ENCODE measurements at regions not wholly inside any gene's neighbourhood (a gene's known extent, or its start where the extent isn't known, plus 50 kb on each side); places are given as distances from the start of the nearest gene placed in this dataset.

DNA sequence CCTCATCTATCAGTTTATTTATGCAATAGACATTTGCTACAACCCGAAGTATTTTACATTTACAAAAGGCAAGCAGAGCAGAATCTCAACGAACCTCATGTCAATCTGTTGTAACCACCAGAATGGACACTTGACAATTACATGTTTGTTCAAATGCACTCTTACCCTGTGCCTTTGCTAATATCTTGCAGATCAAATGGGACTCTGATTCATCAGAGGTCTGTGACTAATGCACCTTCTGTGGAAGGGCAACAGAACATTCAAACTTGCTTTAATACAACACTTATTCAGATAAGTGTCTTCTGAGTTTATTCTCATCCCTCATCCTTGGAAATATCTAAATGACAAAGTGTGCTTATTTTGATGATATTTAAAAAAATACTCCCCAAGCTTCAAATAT is 644.7 kb upstream of the PCDH10 start:
- ATAC-seq (no peak), FAIRE-seq (no peak), DNase-seq (ENCODE audit: low spot score) (no peak)
- no peaks in the 10 kb centered on the region for H4K20me1 ChIP-seq (ENCODE audit: insufficient read depth, low read length)
- no peak for TF ChIP-seq MZF1 (CRISPR knock-in tag; IDR thresholded peaks at IDR 0.05; ENCODE audit: borderline replicate concordance)
- TF ChIP-seq ZNF703 (CRISPR knock-in tag; IDR thresholded peaks at IDR 0.05; ENCODE audit: borderline replicate concordance) = no peak
- no peak for TF ChIP-seq MAFF (IDR thresholded peaks at IDR 0.05; ENCODE audit: low read depth, low read length)
- TF ChIP-seq, protein P1, sequence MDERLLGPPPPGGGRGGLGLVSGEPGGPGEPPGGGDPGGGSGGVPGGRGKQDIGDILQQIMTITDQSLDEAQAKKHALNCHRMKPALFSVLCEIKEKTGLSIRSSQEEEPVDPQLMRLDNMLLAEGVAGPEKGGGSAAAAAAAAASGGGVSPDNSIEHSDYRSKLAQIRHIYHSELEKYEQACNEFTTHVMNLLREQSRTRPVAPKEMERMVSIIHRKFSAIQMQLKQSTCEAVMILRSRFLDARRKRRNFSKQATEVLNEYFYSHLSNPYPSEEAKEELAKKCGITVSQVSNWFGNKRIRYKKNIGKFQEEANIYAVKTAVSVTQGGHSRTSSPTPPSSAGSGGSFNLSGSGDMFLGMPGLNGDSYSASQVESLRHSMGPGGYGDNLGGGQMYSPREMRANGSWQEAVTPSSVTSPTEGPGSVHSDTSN (CRISPR knock-in tag; IDR thresholded peaks at IDR 0.05) = no peak
- TF ChIP-seq, protein P2, sequence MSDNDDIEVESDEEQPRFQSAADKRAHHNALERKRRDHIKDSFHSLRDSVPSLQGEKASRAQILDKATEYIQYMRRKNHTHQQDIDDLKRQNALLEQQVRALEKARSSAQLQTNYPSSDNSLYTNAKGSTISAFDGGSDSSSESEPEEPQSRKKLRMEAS (IDR thresholded peaks at IDR 0.05) = no peak
- TF ChIP-seq RORA (CRISPR knock-in tag; IDR thresholded peaks at IDR 0.05) = no peak
- TF ChIP-seq PLSCR1 (CRISPR knock-in tag; IDR thresholded peaks at IDR 0.05; ENCODE audit: borderline replicate concordance) = no peak
- no peak for TF ChIP-seq CENPT (CRISPR knock-in tag; IDR thresholded peaks at IDR 0.05; ENCODE audit: low read depth)
- TF ChIP-seq ZNF367 (CRISPR knock-in tag; IDR thresholded peaks at IDR 0.05; ENCODE audit: borderline replicate concordance) = no peak
- no peak for TF ChIP-seq ZNF572 (CRISPR knock-in tag; IDR thresholded peaks at IDR 0.05)
- TF ChIP-seq ZNF510 (CRISPR knock-in tag; IDR thresholded peaks at IDR 0.05; ENCODE audit: low read depth) = no peak
- TF ChIP-seq ATF1 (CRISPR knock-in tag; IDR thresholded peaks at IDR 0.05) = no peak
- H3K27ac ChIP-seq (ENCODE audit: extremely low read length, insufficient read depth, low read length) = no peak overlapping the region
- POLR2A ChIA-PET = no interaction called here
- H3K4me1 ChIP-seq (ENCODE audit: insufficient read depth, low read length) = no peaks in the 10 kb centered on the region
- no peaks in the 10 kb centered on the region for H3K36me3 ChIP-seq (replicated peaks in 1 of 2; ENCODE audit: control insufficient read depth in 1 of 2, insufficient read depth in 2 of 2, low read length in 2 of 2)
- CTCF ChIA-PET (ENCODE audit: low intra/inter-chr PET ratio, low total read pairs) = no interaction called here
- intact Hi-C loops (cut with micrococcal nuclease; ENCODE audit: unreplicated experiment) = no loop called here
- H3K27me3 ChIP-seq (ENCODE audit: control insufficient read depth in 1 of 2, insufficient read depth in 2 of 2, low read length in 2 of 2) = no peaks in the 10 kb centered on the region; a peak in 1 of 5 replicates
- no peak overlapping the region for H3K4me3 ChIP-seq (replicated peaks in 1 of 3; ENCODE audit: insufficient read depth in 1 of 3, low read depth in 2 of 3, low read length in 3 of 3)
- H3K9ac ChIP-seq (ENCODE audit: insufficient read depth, low read depth, low read length) = no peak overlapping the region
- no TSS peak for BruUV-seq (replicated peaks)
- no peak overlapping the region for H2AFZ ChIP-seq (ENCODE audit: low read length)
- in situ Hi-C loops (cut with HindIII; ENCODE audit: extremely low pct_ligation_motif_present, low pct_unique_long_range_greater_than_20kb) = no loop called here
- H3K4me2 ChIP-seq (ENCODE audit: low read depth, low read length) = no peak overlapping the region
- no peaks in the 10 kb centered on the region for H3K9me3 ChIP-seq (ENCODE audit: low read length)
- WGBS (ENCODE audit: low lambda C conversion rate) = 2% methylated on average over 2 of the region's 2 CpGs
- H3K79me2 ChIP-seq (ENCODE audit: insufficient read depth, low read length) = no peaks in the 10 kb centered on the region

All from HepG2 (cell line).